HG03060 (cell line): ENCODE measurements at regions not wholly inside any gene's neighbourhood (a gene's known extent, or its start where the extent isn't known, plus 50 kb on each side); places are given as distances from the start of the nearest gene placed in this dataset.

Experiments used
- ATAC-seq: cut with Tn5 transposase; IDR thresholded peaks from one replicate; pipeline ENCODE4 v1.9.1; 2021; ENCODE audit warnings: low read depth, moderate number of reproducible peaks; ENCODE audit not compliant: unreplicated experiment

DNA sequence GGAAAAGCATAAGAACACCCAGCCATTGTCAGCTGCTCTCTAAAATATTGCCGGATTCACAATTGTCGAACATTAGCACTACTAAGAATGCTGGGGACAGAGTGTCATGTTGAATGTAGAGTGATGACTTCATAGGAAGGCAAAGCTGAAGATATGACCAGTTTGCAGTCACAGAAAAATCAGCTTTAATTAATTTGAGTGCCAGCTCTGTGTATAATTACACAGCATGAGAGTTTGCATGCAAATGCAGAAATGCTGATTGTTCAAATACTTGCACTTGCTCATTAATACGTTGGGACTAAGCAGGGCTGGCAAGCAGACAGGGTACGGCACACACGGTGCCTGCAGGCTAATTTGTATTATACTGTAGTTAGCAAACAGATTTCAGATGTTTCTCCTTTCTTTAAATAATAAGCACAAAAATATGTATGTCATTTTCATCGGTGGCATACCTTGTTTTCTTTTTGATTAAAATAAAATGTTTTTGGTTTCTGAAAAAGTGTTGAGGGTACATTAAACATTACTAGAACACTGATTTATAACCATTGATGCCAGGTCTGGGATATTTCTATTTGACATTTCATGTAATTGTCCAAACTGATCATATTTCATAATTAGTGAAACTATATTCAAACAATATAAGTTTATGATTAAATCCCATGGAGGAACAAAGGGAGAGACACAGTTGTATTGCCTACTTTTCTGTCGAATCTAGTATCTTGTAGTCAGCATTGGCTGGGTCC, 99.8 kb upstream of the ADGRL2 start:
- no peak for ATAC-seq

GRCh38 chr1:81699234-81699633, 101.5 kb upstream of the ADGRL2 start:
- no peak for ATAC-seq

GRCh38 chr1:81695741-81696140, 105.0 kb upstream of the ADGRL2 start:
- no peak for ATAC-seq

- no peak for ATAC-seq
Observed at GRCh38 chr1:81693316-81693715, 107.4 kb upstream of the ADGRL2 start.

- ATAC-seq, result no peak
Observed at GRCh38 chr1:81690676-81691453, 109.9 kb upstream of the ADGRL2 start.

DNA sequence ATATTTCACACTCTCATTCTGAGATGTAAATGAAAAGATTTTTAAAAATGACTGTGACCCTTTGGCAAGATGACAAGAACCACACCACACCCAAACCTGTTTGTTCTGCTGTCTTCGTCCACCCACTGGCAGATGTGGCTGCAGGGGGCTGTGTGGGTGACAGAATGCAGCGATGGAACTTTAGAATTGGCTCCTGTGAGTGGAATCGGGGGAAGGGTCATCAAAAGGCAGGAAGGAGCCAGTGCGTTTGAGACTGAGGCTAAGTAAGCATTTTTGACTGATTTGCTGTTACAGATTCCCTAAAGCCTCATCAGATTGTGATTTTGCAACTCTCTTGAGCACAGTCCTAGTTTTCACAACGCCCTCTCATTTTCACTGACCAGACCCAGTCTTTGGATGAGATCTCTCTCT, 111.2 kb upstream of the ADGRL2 start:
- no peak for ATAC-seq

GRCh38 chr1:81682490-81682889, 118.2 kb upstream of the ADGRL2 start:
- no peak for ATAC-seq

- no peak for ATAC-seq
Observed at GRCh38 chr1:81681601-81682266, 119.0 kb upstream of the ADGRL2 start.

GRCh38 chr1:81681114-81681513, 119.6 kb upstream of the ADGRL2 start:
- ATAC-seq, result no peak

DNA sequence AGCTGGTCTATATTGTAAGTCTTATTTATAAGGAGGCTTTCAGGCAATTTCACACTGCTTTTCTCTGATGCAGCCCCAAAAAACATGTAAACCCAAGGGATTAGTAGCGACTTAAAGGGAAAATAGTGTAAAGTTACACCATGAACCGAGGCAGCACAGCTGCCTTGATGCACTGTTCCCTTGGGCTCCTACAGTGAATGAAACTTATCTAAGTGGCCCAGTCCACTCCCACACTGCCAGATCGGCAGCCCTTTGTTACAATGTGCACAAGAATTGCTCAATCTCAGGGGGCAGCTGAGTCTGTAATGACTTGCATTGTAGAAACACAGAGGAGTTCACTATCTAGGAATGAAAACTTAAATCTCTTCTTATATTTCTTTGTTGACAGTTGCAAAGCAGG, 120.8 kb upstream of the ADGRL2 start:
- no peak for ATAC-seq

DNA sequence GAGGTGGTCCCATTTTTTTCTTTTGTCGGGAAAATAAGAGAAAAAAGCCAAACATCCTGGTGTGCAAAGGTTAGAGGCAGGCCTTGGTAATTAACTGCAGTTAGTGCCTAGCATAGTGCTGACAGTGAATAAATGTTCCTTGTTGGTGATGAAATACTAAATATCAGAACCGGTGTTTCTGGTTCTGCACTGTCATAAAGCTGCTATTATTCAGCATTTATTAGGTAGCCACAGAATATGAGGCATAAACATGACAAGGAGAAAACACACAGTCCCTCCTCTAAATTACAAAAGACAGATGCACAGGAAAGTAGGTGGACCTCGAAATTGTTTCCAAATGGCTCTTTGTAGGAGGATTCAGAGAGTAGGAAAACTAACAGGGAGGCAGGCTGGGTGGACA, 122.0 kb upstream of the ADGRL2 start:
- ATAC-seq, result no peak

- no peak for ATAC-seq
Observed at GRCh38 chr1:81672766-81673165, 128.0 kb upstream of the ADGRL2 start.

GRCh38 chr1:81671038-81671437, 129.7 kb upstream of the ADGRL2 start:
- no peak for ATAC-seq

GRCh38 chr1:81670286-81670685, 130.4 kb upstream of the ADGRL2 start:
- no peak for ATAC-seq

DNA sequence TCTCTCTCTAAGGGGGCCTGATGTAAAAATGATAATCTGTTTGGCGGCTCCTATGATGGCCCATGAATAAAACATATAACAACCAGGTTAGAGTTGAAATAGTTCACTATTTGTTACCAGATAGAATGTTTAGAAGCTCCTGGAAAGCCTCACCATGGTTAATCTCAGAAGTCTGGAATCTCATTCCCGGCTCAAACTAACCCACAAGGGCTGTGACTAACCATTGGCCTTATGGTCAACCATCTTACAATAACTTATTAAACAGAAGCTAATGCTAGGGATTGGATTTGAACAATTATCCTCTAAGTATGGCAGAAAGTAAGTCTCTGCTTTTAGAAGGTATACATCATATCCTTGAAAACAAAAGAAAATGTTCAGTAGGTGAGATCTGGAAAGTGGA, 134.1 kb upstream of the ADGRL2 start:
- no peak for ATAC-seq

DNA sequence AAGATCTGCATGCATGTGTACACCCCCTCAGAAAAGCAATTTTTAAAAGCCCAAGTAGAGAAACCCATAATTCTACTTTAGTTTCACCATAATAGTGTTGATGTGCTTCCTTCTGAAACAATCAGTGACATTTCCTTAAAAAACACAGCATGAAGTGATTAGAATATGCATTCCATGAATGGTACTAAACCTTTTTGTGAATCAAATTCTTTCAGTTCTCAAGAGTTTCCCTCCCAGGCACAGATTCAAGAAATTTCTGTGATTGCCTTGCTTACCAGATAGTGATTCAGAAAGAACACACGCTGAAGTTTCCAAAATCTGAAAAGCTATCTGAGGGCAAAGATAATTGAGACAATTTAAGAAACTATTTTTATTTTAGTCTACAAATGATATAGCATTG, 136.4 kb upstream of the ADGRL2 start:
- ATAC-seq, result no peak

DNA sequence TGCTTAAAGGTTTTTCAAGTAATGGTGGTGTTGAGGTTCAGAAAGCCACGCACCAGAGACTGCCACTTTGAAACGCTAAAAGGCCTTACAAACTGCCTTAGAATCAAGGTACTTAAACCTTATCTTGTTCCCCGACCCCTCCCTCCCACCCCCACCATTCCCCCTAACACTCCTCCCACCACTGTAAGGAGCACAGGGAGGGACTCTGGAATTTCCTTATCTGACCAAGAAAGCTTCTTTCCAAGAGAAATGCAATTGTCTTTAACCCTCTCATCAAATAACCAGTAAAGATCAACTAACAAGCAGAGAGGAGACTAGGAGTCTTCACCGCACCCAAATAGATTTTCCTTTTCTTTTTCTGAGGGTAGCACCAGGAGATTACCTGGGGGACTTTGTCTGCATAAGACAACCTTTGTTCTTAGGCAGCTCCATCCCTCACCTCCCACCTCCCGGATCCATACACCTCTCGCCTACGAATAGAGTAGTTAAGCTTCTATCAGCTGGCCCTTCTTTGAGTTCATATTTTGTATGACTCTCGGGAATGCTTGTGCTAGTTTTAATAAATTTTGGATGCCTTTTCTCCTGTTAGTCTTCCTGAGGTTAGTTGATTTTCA, 137.7 kb upstream of the ADGRL2 start:
- no peak for ATAC-seq

- no peak for ATAC-seq
Observed at GRCh38 chr1:81660286-81660685, 140.4 kb upstream of the ADGRL2 start.

GRCh38 chr1:81654657-81655056, 146.1 kb upstream of the ADGRL2 start:
- ATAC-seq, result no peak

- ATAC-seq, result no peak
Observed at GRCh38 chr1:81654147-81654546, 146.6 kb upstream of the ADGRL2 start.

DNA sequence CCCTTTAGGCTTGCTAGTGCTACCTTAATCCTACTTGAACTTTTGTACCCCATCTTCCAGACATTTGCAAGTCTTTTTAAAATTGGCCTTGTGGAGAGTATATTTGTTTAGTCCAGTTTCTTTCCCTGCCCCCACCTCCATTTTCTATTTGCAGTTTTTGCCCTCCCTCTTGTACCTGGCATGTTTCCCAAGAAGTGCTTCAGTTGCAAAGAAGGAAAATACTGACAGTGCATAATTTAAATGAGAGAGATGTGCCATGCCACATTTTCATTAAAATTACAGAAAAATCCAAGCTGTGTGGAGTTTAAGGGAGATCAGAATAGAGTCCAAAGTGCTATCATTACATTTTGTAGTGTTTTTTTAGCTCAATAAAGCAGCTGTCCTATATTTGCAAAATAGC, 150.0 kb upstream of the ADGRL2 start:
- ATAC-seq, result no peak
